Brain microvascular endothelial cell (primary cell): ENCODE measurements at regions not wholly inside any gene's neighbourhood (a gene's known extent, or its start where the extent isn't known, plus 50 kb on each side); places are given as distances from the start of the nearest gene placed in this dataset.

Source experiments
- DNase-seq: peaks from one replicate; pipeline ENCODE4 v3.0.0-alpha.2; 2020
- H3K27ac ChIP-seq: fragments of 250-450 bp; sonication (Bioruptor Pico); 2 replicates; pipeline ENCODE4 v1.5.1; 2020; ENCODE audit warnings: mild to moderate bottlenecking, moderate library complexity
- H3K27me3 ChIP-seq: fragments of 250-450 bp; sonication (Bioruptor Pico); replicated peaks from 2 replicates; pipeline ENCODE4 v1.5.1; 2020; ENCODE audit warnings: mild to moderate bottlenecking
- H3K36me3 ChIP-seq: fragments of 250-450 bp; sonication (Bioruptor Pico); replicated peaks from 2 replicates; pipeline ENCODE4 v1.5.1; 2020; ENCODE audit warnings: mild to moderate bottlenecking
- H3K4me3 ChIP-seq: 2 replicates; pipeline ENCODE4 v1.5.1; 2011; ENCODE audit warnings: low read depth, mild to moderate bottlenecking, control low read depth, low read length, moderate library complexity
- in situ Hi-C: cut with HindIII; loops from 2 replicates; pipeline ENCODE4 v1.10.0; 2017; ENCODE audit warnings: low sequenced_read_pairs, low pct_ligation_motif_present
- TF ChIP-seq, protein P1 (sequence below): IDR thresholded peaks from 2 replicates; pipeline ENCODE4 v1.5.1; 2011; ENCODE audit warnings: low read depth, mild to moderate bottlenecking, moderate library complexity, low read length, control low read depth, inconsistent platforms; ENCODE audit errors: missing control alignments

- DNase-seq, result no peak
- H3K27me3 ChIP-seq, result no peaks in the 10 kb centered on the region
- H3K36me3 ChIP-seq, result no peaks in the 10 kb centered on the region
- TF ChIP-seq, protein P1, sequence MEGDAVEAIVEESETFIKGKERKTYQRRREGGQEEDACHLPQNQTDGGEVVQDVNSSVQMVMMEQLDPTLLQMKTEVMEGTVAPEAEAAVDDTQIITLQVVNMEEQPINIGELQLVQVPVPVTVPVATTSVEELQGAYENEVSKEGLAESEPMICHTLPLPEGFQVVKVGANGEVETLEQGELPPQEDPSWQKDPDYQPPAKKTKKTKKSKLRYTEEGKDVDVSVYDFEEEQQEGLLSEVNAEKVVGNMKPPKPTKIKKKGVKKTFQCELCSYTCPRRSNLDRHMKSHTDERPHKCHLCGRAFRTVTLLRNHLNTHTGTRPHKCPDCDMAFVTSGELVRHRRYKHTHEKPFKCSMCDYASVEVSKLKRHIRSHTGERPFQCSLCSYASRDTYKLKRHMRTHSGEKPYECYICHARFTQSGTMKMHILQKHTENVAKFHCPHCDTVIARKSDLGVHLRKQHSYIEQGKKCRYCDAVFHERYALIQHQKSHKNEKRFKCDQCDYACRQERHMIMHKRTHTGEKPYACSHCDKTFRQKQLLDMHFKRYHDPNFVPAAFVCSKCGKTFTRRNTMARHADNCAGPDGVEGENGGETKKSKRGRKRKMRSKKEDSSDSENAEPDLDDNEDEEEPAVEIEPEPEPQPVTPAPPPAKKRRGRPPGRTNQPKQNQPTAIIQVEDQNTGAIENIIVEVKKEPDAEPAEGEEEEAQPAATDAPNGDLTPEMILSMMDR, result no peak
- H3K4me3 ChIP-seq, result no peak overlapping the region
- in situ Hi-C loops, result no loop called here
- H3K27ac ChIP-seq, result no peak overlapping the region
These were observed 839.9 kb downstream of the BCL11A start for GRCh38 chr2:59713577-59713976.

DNA sequence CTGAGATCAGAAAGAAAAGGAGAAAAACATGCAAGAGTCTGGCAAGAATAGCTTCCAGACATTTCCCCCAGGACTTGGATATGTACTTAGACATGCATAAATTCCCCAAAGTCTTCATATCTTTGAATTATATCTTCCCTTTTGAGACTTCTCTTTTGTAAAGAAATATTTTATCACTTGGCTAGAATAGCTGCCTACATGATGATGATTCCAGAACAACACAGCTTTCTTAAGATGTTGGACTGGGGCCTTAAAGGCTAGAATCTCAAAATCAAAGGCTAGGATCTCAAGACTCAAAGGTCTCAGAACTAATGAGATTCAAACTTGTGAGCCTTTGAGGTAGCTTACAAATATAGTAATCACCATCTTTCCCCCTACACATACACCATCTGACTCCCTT, 842.3 kb downstream of the BCL11A start:
- TF ChIP-seq, protein P1, result no peak
- Histone ChIP-seq H3K36me3 (no peaks in the 10 kb centered on the region), H3K4me3 (no peak overlapping the region), H3K27ac (no peak overlapping the region), H3K27me3 (no peaks in the 10 kb centered on the region)
- no peak for DNase-seq
- in situ Hi-C loops, result no loop called here

- Histone ChIP-seq H3K27ac (no peak overlapping the region), H3K27me3 (no peaks in the 10 kb centered on the region), H3K4me3 (no peak overlapping the region), H3K36me3 (no peaks in the 10 kb centered on the region)
- in situ Hi-C loops, result no loop called here
- TF ChIP-seq, protein P1, result no peak
- DNase-seq, result no peak
These were observed 846.7 kb downstream of the BCL11A start for GRCh38 chr2:59706729-59707128.

DNA sequence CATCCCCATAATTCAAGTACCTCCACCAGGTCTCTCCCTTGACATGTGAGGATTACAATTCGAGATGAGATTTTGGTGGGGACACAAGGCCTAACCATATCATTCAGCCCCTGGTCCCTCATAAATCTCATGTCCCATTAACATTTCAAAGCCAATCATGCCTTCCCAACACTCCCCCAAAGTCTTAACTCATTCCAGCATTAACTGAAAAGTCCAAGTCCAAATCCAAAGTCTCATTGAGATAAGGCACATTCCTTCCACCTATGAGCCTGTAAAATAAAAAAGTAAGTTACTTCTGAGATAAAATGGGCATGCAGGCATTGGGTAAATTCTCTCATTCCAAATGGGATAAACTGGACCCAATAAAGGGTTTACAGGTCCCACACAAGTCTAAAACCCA, 849.7 kb downstream of the BCL11A start:
- DNase-seq, result no peak
- no peaks in the 10 kb centered on the region for H3K36me3 ChIP-seq
- no peaks in the 10 kb centered on the region for H3K27me3 ChIP-seq
- H3K27ac ChIP-seq, result no peak overlapping the region
- in situ Hi-C loops, result no loop called here
- H3K4me3 ChIP-seq, result no peak overlapping the region
- TF ChIP-seq, protein P1, result no peak

- Histone ChIP-seq H3K27me3 (no peaks in the 10 kb centered on the region), H3K27ac (no peak overlapping the region), H3K36me3 (no peaks in the 10 kb centered on the region), H3K4me3 (no peak overlapping the region)
- in situ Hi-C loops, result no loop called here
- DNase-seq, result no peak
- TF ChIP-seq, protein P1, result no peak
These were observed 851.4 kb downstream of the BCL11A start for GRCh38 chr2:59702026-59702425.

DNA sequence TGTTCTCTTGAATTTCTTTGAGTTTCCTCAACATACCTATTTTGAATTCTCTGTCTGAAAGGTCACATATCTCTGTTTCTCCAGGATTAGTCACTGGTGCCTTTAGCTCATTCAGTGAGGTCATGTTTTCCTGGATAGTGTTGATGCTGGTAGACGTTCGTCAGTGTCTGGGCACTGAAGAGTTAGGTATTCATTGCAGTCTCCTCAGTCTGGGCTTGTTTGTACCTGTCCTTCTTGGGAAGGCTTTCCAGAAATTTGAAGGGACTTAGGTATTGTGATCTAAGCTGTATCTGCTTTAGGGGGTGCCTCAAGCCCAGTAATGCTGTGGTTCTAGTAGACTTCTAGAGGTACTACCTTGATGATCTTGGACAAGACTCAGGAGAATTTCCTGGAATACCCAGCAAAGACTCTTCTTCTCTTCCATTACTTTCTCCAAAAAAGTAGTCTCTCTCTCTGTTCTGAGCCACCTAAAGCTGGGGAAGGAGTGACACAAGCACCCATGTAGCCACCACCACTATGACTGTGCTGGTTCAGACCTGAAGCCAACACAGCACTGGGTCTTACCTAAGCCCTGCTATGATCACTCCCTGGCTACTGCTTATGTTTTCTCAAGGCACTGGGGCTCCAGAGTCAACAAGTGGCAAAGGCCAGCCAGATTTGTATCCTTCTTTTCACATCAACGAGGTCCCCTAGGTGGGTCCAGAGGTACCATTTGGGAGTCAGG, 852.0 kb downstream of the BCL11A start:
- TF ChIP-seq, protein P1, result no peak
- in situ Hi-C loops, result no loop called here
- H3K4me3 ChIP-seq, result no peak overlapping the region
- H3K36me3 ChIP-seq, result no peaks in the 10 kb centered on the region
- no peak overlapping the region for H3K27ac ChIP-seq
- DNase-seq, result no peak
- H3K27me3 ChIP-seq, result no peaks in the 10 kb centered on the region
